Gastrocnemius medialis (tissue), 4 donors: ENCODE measurements at regions not wholly inside any gene's neighbourhood (a gene's known extent, or its start where the extent isn't known, plus 50 kb on each side); places are given as distances from the start of the nearest gene placed in this dataset.

Experiments used
- CTCF ChIP-seq, 5 experiments: fragments of 450-650 bp in 3 of 5; fragments of 200-600 bp in 2 of 5; sonication (generic) in 2 of 5; IDR thresholded peaks in 4 of 5; conservative IDR thresholded peaks in 1 of 5; 1 replicate in 4 of 5; 2 replicates in 1 of 5; pipeline ENCODE4 v1.5.1; 2016 to 2019; ENCODE audit warnings: antibody characterized with exemption in 5 of 5, mild to moderate bottlenecking in 3 of 5, moderate library complexity in 3 of 5
- POLR2A ChIP-seq, 2 donors: fragments of 450-650 bp; IDR thresholded peaks; one replicate each; pipeline ENCODE4 v1.6.1; 2017; ENCODE audit warnings: antibody characterized with exemption in 2 of 2, mild to moderate bottlenecking in 2 of 2, moderate library complexity in 2 of 2

GRCh38 chr18:39795350-39795749 is 2159.7 kb upstream of the PIK3C3 start:
- TF ChIP-seq CTCF (IDR thresholded peaks at IDR 0.05 in 4 of 5, conservative IDR thresholded peaks at IDR 0.05 in 1 of 5) (no peak), POLR2A (IDR thresholded peaks at IDR 0.05) (no peak)
